HL-60/S4 treated with retinoic acid at 250 ng/mL for 4 days and 3 days (cell line): ENCODE measurements at regions not wholly inside any gene's neighbourhood (a gene's known extent, or its start where the extent isn't known, plus 50 kb on each side); places are given as distances from the start of the nearest gene placed in this dataset.
"Not testable (repeated sequence)": the region's sequence is repeated elsewhere in the genome, so short reads cannot be mapped to it uniquely, and the experiment has no call there.

Experiments used
- in situ Hi-C: fragments of 300-500 bp; cut with MboI; formaldehyde crosslinking; loops from 2 replicates; pipeline ENCODE4 v1.7.0; 2022; ENCODE audit warnings: low sequenced_read_pairs

- in situ Hi-C loops = loop anchor here (10.0 kb wide), 1 partner anchor 101 kb away; no protein-coding TSS in a partner anchor
Observed at GRCh38 chr9:33623658-33624586, 99.9 kb downstream of the ANKRD18B start.

- in situ Hi-C loops = loop anchor here (10.0 kb wide), 1 partner anchor 96 kb away; no protein-coding TSS in a partner anchor
Observed at GRCh38 chr9:33628318-33628717, 104.3 kb downstream of the ANKRD18B start.

- in situ Hi-C loops = loop anchor here (10.0 kb wide), 1 partner anchor 96 kb away; no protein-coding TSS in a partner anchor
Observed at GRCh38 chr9:33628865-33629410, 104.9 kb downstream of the ANKRD18B start.

GRCh38 chr9:33633636-33634035 is 109.6 kb downstream of the ANKRD18B start:
- in situ Hi-C loops = no loop called here

GRCh38 chr9:33637881-33638280 is 113.8 kb downstream of the ANKRD18B start:
- in situ Hi-C loops = no loop called here

GRCh38 chr9:33638391-33638915 is 114.4 kb downstream of the ANKRD18B start:
- in situ Hi-C loops = no loop called here

GRCh38 chr9:33645706-33646105 is 121.7 kb downstream of the ANKRD18B start:
- in situ Hi-C loops = no loop called here

GRCh38 chr9:33649463-33649862 is 125.4 kb downstream of the ANKRD18B start:
- in situ Hi-C loops = no loop called here

GRCh38 chr9:33651125-33651524 is 127.1 kb downstream of the ANKRD18B start:
- in situ Hi-C loops = no loop called here

GRCh38 chr9:33659921-33660320 is 135.4 kb upstream of the PRSS3 start:
- in situ Hi-C loops = no loop called here

- in situ Hi-C loops = no loop called here
Observed at GRCh38 chr9:33660772-33661171, 134.6 kb upstream of the PRSS3 start.

GRCh38 chr9:33661176-33661575 is 134.2 kb upstream of the PRSS3 start:
- in situ Hi-C loops = no loop called here

GRCh38 chr9:33662871-33663270 is 132.5 kb upstream of the PRSS3 start:
- in situ Hi-C loops = no loop called here

GRCh38 chr9:33676194-33676745 is 119.1 kb upstream of the PRSS3 start:
- in situ Hi-C loops = not testable (repeated sequence)

GRCh38 chr9:33676746-33677505 is 118.4 kb upstream of the PRSS3 start:
- in situ Hi-C loops = no loop called here

- in situ Hi-C loops = no loop called here
Observed at GRCh38 chr9:33677506-33677809, 117.9 kb upstream of the PRSS3 start.

GRCh38 chr9:33677961-33678360 is 117.4 kb upstream of the PRSS3 start:
- in situ Hi-C loops = no loop called here

- in situ Hi-C loops = no loop called here
Observed at GRCh38 chr9:33682551-33682950, 112.8 kb upstream of the PRSS3 start.

- in situ Hi-C loops = no loop called here
Observed at GRCh38 chr9:33684831-33685230, 110.5 kb upstream of the PRSS3 start.

GRCh38 chr9:33686942-33687341 is 108.4 kb upstream of the PRSS3 start:
- in situ Hi-C loops = no loop called here

GRCh38 chr9:33687779-33688178 is 107.6 kb upstream of the PRSS3 start:
- in situ Hi-C loops = no loop called here
